ENCODE measurements at regions not wholly inside any gene's neighbourhood (a gene's known extent, or its start where the extent isn't known, plus 50 kb on each side); places are given as distances from the start of the nearest gene placed in this dataset.

GRCh38 chr7:45399069-45399468, 175.1 kb upstream of the ADCY1 start:
- no peaks in the 10 kb centered on the region for H3K36me3 ChIP-seq
- no peak for TF ChIP-seq CTCF (IDR thresholded peaks at IDR 0.05)

GRCh38 chr7:45400680-45401079, 173.5 kb upstream of the ADCY1 start:
- no peaks in the 10 kb centered on the region for H3K4me1 ChIP-seq
- no peaks in the 10 kb centered on the region for H3K27me3 ChIP-seq
- no peaks in the 10 kb centered on the region for H3K36me3 ChIP-seq
- peaks cover 0 to 12% of the 10 kb centered on the region in 2 donors for H3K9me3 ChIP-seq
- TF ChIP-seq CTCF (IDR thresholded peaks at IDR 0.05): no peak
- no peak overlapping the region for H3K4me3 ChIP-seq
- DNase-seq (ENCODE audit: low spot score): no peak
- H3K27ac ChIP-seq: no peak overlapping the region

More at GRCh38 chr7:45399069-45399468, 175.1 kb upstream of the ADCY1 start:
- no peak overlapping the region for H3K27ac ChIP-seq
- peaks cover 0 to 17% of the 10 kb centered on the region in 2 donors for H3K9me3 ChIP-seq
- H3K4me3 ChIP-seq: no peak overlapping the region
- no peaks in the 10 kb centered on the region for H3K27me3 ChIP-seq
- DNase-seq (ENCODE audit: low spot score): no peak
- no peaks in the 10 kb centered on the region for H3K4me1 ChIP-seq

DNA sequence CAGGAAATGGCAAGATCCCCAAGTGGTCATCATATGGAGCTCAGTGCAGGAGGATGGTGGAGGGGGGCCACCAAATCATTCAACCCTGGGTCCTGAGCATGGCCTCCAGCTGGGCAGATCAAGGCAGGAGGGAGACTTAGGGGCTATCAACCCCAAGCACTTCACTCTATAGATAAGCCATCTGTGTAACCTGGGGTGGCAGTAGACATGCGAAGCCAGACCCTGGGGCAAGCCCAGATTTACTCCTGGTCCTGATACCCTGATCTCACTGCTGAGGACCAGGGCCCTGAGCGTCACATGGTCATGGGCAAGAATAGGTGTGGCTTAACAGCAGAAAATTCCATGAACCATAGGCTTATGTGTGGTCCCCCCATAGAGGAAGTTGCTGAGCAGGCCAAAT, 173.0 kb upstream of the ADCY1 start:
- H3K36me3 ChIP-seq: no peaks in the 10 kb centered on the region
- no peak overlapping the region for H3K27ac ChIP-seq
- no peak overlapping the region for H3K4me3 ChIP-seq
- peaks cover 0 to 12% of the 10 kb centered on the region in 2 donors for H3K9me3 ChIP-seq
- H3K27me3 ChIP-seq: no peaks in the 10 kb centered on the region
- TF ChIP-seq CTCF (IDR thresholded peaks at IDR 0.05): no peak
- DNase-seq (ENCODE audit: low spot score): no peak
- H3K4me1 ChIP-seq: no peaks in the 10 kb centered on the region

GRCh38 chr7:45401851-45402250, 172.3 kb upstream of the ADCY1 start:
- no peak for DNase-seq (ENCODE audit: low spot score)
- TF ChIP-seq CTCF (IDR thresholded peaks at IDR 0.05): no peak
- peaks cover 0 to 12% of the 10 kb centered on the region in 2 donors for H3K9me3 ChIP-seq
- H3K27me3 ChIP-seq: no peaks in the 10 kb centered on the region
- H3K4me1 ChIP-seq: no peaks in the 10 kb centered on the region
- no peaks in the 10 kb centered on the region for H3K36me3 ChIP-seq
- no peak overlapping the region for H3K4me3 ChIP-seq
- H3K27ac ChIP-seq: no peak overlapping the region

GRCh38 chr7:45402480-45403218, 171.5 kb upstream of the ADCY1 start:
- TF ChIP-seq CTCF (IDR thresholded peaks at IDR 0.05): no peak
- no peak overlapping the region for H3K4me3 ChIP-seq
- DNase-seq (ENCODE audit: low spot score): no peak
- H3K27me3 ChIP-seq: no peaks in the 10 kb centered on the region
- H3K36me3 ChIP-seq: no peaks in the 10 kb centered on the region
- H3K27ac ChIP-seq: no peak overlapping the region
- no peaks in the 10 kb centered on the region for H3K4me1 ChIP-seq
- peaks cover 0 to 12% of the 10 kb centered on the region in 2 donors for H3K9me3 ChIP-seq

DNA sequence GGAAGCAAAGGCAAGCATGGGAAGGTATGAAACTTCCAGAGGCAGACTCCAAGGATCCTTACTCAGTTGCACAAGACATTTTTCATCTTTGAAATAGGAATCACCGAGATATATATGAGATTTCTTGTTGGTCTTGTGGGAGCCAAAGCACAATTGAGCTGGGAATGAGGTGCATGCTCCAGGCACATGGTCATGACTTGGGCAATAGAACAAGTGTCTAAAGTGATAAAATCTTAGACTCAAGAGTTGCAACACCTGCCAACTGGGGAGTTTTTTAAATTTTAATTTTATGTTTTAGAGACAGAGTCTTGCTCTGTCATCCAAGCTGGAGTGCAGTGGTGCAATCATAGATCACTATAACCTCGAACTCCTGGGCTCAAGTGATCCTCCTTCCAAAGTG, 169.5 kb upstream of the ADCY1 start:
- no peak for DNase-seq (ENCODE audit: low spot score)
- no peaks in the 10 kb centered on the region for H3K36me3 ChIP-seq
- H3K9me3 ChIP-seq: peaks cover 0 to 12% of the 10 kb centered on the region in 2 donors
- H3K4me3 ChIP-seq: no peak overlapping the region
- no peaks in the 10 kb centered on the region for H3K4me1 ChIP-seq
- H3K27ac ChIP-seq: no peak overlapping the region
- TF ChIP-seq CTCF (IDR thresholded peaks at IDR 0.05): no peak
- no peaks in the 10 kb centered on the region for H3K27me3 ChIP-seq

Data from right atrium auricular region (tissue), 2 donors.